ENCODE measurements at regions not wholly inside any gene's neighbourhood (a gene's known extent, or its start where the extent isn't known, plus 50 kb on each side); places are given as distances from the start of the nearest gene placed in this dataset.
"Not testable (repeated sequence)": the region's sequence is repeated elsewhere in the genome, so short reads cannot be mapped to it uniquely, and the experiment has no call there.

DNA sequence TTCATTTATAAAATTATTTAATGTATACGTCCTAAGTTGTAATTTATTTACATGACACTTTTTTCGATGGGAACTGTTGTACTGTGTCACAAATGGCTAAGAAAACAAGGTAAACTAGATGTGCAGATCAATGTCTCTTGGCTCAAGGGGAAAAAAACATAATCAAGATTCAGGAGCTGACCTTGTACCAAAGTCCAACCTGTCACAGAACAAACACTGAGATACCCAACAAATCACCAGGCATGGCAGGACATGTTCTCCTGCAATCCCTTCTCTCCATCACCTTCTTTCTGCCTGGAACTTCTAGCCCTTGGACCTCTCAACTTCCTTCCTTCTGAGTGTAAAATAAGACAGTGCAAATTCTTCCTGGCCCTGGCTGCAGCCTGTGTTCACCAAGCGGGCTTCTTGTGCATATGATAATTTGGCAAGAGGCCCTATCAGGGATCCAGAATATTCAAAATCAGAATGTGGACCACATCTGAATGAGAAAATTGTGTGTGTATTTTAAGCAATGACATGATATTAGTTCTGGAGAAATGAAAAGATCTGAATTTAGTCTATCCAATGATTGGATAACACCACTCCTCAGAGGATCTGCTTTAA, 445.9 kb downstream of the ZNF536 start:
- no peak for DNase-seq (ENCODE audit: low read depth in 2 of 2)

GRCh38 chr19:30817197-30817596, 445.0 kb downstream of the ZNF536 start:
- no peak for DNase-seq (ENCODE audit: low read depth in 2 of 2)

DNA sequence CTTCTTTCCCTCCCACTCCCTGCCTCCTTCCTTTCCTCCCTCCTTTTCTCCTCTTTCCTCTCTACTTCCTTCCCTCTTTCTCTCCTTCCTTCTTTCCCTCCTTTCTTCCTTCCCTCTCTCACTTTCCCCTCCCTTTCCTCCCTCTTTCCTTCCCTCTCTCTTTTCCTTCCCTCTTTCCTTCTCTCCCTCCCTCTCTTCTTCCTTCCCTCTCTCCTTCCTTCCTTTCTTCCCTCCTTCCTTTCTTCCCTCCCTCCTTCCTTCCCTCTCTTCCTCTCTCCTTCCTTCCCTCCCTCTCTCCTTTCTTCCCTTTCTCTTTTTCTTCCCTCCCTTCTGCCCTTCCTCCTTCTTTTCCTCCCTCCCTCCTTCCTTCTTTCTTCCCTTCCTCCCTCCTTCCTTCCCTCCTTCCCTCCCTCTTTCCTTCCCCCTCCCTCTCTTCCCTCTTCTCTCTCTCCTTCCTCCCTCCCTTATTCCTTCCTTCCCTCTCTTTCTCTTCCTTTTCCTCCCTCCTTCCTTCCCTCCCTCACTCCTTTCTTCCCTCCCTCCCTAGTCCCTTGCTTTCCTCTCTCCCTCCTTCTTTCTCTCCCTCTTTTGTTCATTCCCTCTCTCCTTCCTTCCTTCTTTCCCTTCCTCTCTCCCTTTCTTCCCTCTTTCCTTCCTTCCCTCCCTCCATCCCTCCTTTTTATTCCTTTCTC, 443.9 kb downstream of the ZNF536 start:
- no peak for DNase-seq (ENCODE audit: low read depth in 2 of 2)

DNA sequence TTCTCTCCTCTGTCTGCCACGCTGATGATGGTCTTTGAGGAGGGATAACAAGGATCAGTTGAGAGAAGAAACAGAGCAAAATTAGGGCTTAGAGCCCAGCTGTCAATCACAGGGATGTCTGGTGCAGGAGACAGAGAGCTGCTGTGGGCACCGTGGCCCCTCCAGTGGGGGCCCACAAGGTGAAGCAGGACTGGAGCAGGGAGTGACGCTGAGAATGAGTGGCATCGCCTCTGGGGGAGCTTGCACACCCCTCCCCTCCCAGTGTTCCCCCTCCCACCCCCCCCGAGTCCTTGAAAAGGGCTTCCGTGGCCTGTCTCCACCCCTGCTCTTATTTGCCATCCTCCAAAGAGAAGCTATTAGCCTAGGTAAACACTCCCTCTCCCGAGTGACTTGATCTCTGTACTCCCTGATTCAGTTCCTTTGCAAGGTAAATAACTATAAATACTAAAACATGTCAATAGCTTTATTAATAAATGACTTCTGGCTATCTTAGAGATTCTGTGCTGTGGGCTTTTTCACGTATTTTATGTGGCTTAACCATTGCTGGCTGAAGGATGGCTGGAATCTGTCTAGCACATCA, 440.0 kb downstream of the ZNF536 start:
- no peak for DNase-seq (ENCODE audit: low read depth in 2 of 2)

GRCh38 chr19:30811397-30812098, 439.4 kb downstream of the ZNF536 start:
- no peak for DNase-seq (ENCODE audit: low read depth in 2 of 2)

DNA sequence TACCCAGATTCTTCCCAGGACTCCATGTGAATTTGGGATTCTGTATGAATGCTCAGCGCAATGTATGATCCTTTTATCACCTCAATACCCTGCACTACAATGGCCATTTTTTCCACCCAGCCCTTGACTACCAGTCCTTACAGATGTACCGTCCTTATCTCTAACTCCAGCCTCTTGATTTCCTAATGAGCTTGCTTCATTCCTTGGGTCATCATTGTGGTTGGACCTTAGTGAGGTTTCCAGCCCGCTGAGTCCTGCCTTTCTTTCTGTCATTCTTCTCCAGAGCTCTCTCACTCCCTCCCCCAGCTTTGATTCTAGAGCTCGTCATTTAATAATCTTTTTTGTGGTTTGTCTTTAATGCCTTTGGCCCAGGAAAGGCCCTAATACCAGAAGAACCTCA, 438.5 kb downstream of the ZNF536 start:
- DNase-seq (ENCODE audit: low read depth in 2 of 2) = no peak

DNA sequence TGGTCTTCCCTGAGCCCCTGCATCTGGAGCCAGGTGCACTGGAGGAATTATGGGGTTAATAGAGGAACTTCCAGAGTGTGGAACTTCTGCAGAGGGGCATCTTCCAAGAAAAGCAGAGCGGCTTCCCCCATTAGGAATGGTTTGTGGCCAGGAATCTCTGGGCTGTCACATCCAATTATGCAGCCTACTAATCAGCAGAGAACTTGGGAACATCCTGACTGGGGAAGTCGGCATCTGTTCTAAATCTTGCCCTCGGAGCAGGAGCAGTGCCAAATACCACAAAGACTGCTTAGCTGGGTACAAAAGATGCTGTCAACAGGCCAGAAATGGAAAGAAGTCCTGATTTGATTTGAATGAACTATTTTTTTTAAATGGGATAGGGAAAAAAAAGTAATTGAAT, 435.1 kb downstream of the ZNF536 start:
- no peak for DNase-seq (ENCODE audit: low read depth in 2 of 2)

- no peak for DNase-seq (ENCODE audit: low read depth in 2 of 2)
These were observed 434.1 kb downstream of the ZNF536 start for GRCh38 chr19:30806311-30806710.

- no peak for DNase-seq (ENCODE audit: low read depth in 2 of 2)
These were observed 432.6 kb downstream of the ZNF536 start for GRCh38 chr19:30804751-30805150.

GRCh38 chr19:30804333-30804732, 432.1 kb downstream of the ZNF536 start:
- DNase-seq (ENCODE audit: low read depth in 2 of 2) = not testable (repeated sequence)

- DNase-seq (ENCODE audit: low read depth in 2 of 2) = no peak
These were observed 430.3 kb downstream of the ZNF536 start for GRCh38 chr19:30802424-30803013.

GRCh38 chr19:30799865-30800755, 427.9 kb downstream of the ZNF536 start:
- no peak for DNase-seq (ENCODE audit: low read depth in 2 of 2)

DNA sequence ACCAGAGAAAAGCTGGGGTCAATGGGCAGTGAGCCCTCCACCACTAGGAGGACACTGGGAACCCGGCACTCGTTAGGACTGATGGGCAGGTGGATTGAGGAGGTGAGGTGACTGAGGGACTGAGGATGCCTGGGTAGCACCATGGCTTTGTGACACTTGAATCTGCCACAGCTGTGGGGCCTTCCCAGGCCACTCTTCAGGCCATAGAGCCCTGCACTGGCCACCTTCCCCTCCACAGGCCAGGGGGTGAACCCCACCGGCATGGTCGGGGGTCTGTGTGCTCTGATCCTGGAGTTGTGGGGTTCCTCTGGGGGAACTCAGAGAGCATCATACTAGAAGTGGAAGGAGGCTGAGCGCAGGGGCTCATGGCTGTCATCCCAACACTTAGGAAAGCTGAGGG, 423.5 kb downstream of the ZNF536 start:
- DNase-seq (ENCODE audit: low read depth in 2 of 2) = no peak

DNA sequence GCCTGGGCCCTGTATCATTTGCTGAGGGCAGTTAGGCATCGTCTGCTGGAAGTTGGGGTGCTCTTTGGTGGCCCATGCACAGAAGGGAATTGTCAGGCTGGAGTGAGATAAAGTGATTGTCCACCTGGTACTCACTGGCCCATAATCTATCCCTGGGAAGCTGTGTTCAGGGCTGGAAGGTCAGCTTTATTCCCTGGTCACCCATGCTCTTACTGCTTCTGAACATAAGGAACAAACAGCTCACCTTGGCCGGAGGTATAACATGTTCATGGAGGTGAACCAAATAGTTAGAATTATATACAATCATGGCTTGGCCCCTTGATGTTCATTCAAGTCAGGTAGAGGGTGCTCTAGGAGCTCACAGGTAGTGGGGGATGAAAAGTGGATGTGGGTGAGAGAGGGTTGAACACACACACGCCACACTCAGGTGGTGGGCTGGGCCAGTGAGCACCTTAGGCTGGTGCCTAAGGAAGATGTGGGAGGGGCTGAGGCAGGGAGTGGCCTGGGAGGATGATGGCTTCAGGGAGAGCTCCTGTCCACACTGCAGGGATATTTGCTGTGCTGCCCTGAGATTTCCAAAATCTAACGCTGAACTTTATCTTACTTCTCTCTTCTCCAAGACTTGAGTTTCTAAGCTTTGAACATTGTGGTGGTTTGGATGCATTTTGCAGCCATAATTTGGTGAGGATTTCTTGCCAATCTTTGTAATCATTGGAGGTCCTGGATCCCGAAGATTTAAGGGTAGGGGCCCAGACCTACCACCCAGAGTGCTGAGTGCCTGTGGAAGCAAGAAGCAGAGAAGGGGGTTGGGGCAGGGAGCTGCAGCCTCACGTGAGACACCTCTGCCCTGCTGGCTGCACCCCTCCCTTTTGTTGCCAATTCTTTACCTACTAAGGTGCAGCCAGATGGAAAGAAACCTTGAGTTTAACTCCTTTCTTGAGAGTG, 420.6 kb downstream of the ZNF536 start:
- no peak for DNase-seq (ENCODE audit: low read depth in 2 of 2)

- DNase-seq (ENCODE audit: low read depth in 2 of 2) = no peak
These were observed 418.9 kb downstream of the ZNF536 start for GRCh38 chr19:30791088-30791487.

DNA sequence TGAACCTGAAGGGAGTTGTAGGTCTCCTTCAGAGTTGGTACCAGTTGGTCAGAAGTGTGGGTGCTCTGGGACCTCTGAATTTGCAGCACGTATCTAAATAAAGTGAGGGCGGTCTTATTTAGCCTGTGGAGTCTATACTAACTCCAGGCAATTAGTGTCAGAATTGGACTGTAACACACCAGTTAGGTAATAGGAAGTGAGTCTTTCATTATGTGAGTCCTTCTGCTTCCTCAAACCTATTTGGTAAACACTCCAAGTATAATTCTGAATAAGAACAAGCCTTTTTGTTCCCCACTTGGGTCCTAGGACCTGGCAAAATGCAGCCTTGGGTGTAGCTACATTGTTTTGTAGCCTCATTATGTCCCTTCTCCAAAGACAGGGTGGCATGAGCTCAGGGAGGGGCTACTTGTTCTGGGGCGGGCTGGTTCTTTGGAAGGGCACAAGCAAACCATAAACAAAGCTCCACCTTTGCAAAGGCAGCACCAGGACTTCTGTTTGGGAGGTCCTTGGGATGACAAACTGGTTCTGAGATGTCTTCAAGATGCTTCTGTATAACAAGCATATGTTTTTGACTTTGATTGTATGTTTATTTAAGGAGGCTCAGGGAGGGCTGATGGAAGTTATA, 418.0 kb downstream of the ZNF536 start:
- DNase-seq (ENCODE audit: low read depth in 2 of 2) = no peak

DNA sequence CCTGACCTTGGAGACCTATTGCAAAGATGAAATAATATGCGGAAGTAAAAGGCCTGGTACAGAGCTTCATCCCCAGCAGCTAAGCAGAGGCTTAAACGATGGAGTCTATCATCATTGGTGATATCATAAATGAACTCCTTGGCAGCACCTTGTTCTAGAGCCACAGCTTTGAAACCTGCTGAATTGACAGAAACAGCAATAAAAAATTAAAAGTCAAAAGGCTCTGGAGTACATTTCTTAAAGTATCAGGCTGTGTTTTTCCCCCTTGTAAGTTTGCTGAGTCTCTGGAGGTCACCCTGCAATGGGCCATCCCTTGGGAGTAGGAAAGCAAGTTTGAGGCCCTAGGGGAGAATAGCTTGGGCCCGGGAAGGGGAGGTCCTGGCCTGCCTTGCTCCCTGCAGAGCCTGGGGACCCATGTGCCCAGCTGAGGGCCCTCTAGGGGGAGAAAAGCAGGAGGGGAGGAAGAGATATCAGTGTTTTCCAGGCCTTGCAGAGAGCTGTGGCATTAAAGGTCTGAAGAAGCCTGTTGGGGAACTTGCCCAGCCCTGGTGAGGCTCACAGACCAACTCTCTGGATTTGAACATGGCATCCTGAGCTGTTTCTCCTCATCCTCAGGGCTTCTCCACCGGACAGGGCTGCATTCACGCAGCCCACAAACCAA, 416.1 kb downstream of the ZNF536 start:
- no peak for DNase-seq (ENCODE audit: low read depth in 2 of 2)

DNA sequence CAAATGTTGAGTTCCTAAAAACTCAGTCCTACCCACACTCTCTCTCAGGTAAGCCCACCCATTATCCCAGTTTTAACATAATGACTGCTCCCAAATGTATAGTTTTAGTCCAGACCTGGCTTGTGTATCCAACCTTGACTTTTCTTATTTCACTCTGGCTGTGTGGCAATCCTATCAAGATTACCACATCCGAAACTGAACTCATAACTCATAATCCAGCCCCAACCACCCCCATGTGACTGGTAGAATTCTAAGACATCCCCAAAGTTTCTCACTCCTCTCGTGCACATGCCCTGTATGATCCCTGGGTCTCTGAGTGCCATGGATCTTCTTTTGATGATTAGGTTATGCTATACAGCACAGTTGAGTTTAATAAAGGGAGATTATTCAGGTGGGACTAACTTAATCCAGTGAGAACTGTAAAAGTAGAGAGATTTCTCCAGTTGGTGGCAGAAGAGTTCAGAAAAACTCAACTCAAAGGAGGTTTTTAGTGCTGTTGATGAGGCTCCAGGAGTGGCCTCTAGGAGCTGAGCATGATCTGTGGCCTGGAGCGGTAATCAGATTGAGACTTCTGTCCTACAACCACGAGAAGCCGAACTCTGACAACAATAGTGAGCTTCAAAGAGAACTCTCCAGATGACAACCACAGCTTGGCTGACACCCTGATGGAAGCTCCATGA, 413.4 kb downstream of the ZNF536 start:
- no peak for DNase-seq (ENCODE audit: low read depth in 2 of 2)
